Muscle of leg (tissue), 3 donors: ENCODE measurements at regions not wholly inside any gene's neighbourhood (a gene's known extent, or its start where the extent isn't known, plus 50 kb on each side); places are given as distances from the start of the nearest gene placed in this dataset.
"Not testable (repeated sequence)": the region's sequence is repeated elsewhere in the genome, so short reads cannot be mapped to it uniquely, and the experiment has no call there.

ENCODE experiments used
- DNase-seq: peaks from one replicate; pipeline ENCODE4 v3.0.0; 2013
- H3K27ac ChIP-seq: one replicate; pipeline ENCODE4 v1.5.1; 2013; ENCODE audit warnings: mild to moderate bottlenecking, low read length, control low read depth
- H3K27me3 ChIP-seq: one replicate; pipeline ENCODE4 v1.6.1; 2013; ENCODE audit warnings: low read length; ENCODE audit not compliant: control insufficient read depth, insufficient read depth
- H3K36me3 ChIP-seq: one replicate; pipeline ENCODE4 v1.6.1; 2013; ENCODE audit warnings: low read length; ENCODE audit not compliant: control insufficient read depth, insufficient read depth
- H3K4me1 ChIP-seq: one replicate; pipeline ENCODE4 v1.6.1; 2013; ENCODE audit warnings: low read length; ENCODE audit not compliant: control insufficient read depth, insufficient read depth
- H3K4me3 ChIP-seq: one replicate; pipeline ENCODE4 v1.5.1; 2013; ENCODE audit warnings: low read length, control low read depth
- H3K9me3 ChIP-seq: replicated peaks from 2 replicates; pipeline ENCODE4 v1.6.1; 2013; ENCODE audit warnings: low read depth, low read length; ENCODE audit not compliant: control insufficient read depth
- WGBS: methylation state at CpG from one replicate; pipeline ENCODE4 v1.1.5; 2013; ENCODE audit warnings: missing lambda C conversion rate; ENCODE audit not compliant: insufficient coverage; 5-methylcytosine and 5-hydroxymethylcytosine counted together

- WGBS, result no CpG with 5 or more reads among the region's 2 CpGs
- Histone ChIP-seq H3K4me3 (no peak overlapping the region), H3K36me3 (no peaks in the 10 kb centered on the region), H3K27ac (no peak overlapping the region), H3K27me3 (no peaks in the 10 kb centered on the region), H3K4me1 (no peaks in the 10 kb centered on the region), H3K9me3 (no peaks in the 10 kb centered on the region)
- no peak for DNase-seq
Measured at GRCh38 chr2:34731292-34731691, 1132.2 kb upstream of the FAM98A start.

GRCh38 chr2:34729845-34730244, 1130.7 kb upstream of the FAM98A start:
- Histone ChIP-seq H3K4me3 (no peak overlapping the region), H3K9me3 (no peaks in the 10 kb centered on the region), H3K27me3 (no peaks in the 10 kb centered on the region), H3K36me3 (no peaks in the 10 kb centered on the region), H3K4me1 (no peaks in the 10 kb centered on the region), H3K27ac (no peak overlapping the region)
- DNase-seq, result no peak
- no CpG with 5 or more reads among the region's 2 CpGs for WGBS

GRCh38 chr2:34724107-34724506, 1125.0 kb upstream of the FAM98A start:
- Histone ChIP-seq H3K4me3 (no peak overlapping the region), H3K27ac (no peak overlapping the region), H3K36me3 (no peaks in the 10 kb centered on the region), H3K9me3 (peaks cover 2% of the 10 kb centered on the region), H3K4me1 (no peaks in the 10 kb centered on the region), H3K27me3 (no peaks in the 10 kb centered on the region)
- no CpG with 5 or more reads among the region's 3 CpGs for WGBS
- no peak for DNase-seq

- peaks cover 2% of the 10 kb centered on the region for H3K9me3 ChIP-seq
- no peak overlapping the region for H3K4me3 ChIP-seq
- no CpG with 5 or more reads among the region's 1 CpG for WGBS
- DNase-seq, result no peak
- no peak overlapping the region for H3K27ac ChIP-seq
- H3K36me3 ChIP-seq, result no peaks in the 10 kb centered on the region
- no peaks in the 10 kb centered on the region for H3K27me3 ChIP-seq
- no peaks in the 10 kb centered on the region for H3K4me1 ChIP-seq
Measured at GRCh38 chr2:34723683-34724082, 1124.6 kb upstream of the FAM98A start.

DNA sequence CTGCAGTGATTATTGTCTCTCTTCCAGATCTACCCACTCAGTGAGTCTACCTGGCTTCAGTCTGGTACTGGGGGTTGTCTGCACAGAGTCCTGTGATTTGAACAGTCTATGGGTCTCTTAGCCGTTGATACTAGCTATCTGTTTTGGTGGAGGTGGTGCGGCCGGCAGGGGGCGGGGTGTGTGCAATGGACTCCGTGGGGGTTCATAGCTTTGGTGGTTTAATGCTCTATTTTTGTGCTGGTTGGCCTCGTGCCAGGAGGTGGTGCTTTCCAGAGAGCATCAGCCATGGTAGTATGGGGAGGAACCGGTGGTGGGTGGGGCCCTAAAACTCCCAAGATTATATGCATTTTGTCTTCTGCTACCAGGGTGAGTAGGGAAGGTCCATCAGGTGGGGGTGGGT, 1120.1 kb upstream of the FAM98A start:
- Histone ChIP-seq H3K4me1 (no peaks in the 10 kb centered on the region), H3K9me3 (peaks cover 2% of the 10 kb centered on the region), H3K27me3 (no peaks in the 10 kb centered on the region), H3K36me3 (no peaks in the 10 kb centered on the region), H3K4me3 (no peak overlapping the region), H3K27ac (no peak overlapping the region)
- DNase-seq, result no peak
- WGBS, result 48% methylated on average over 2 of the region's 7 CpGs

GRCh38 chr2:34705551-34706247, 1106.6 kb upstream of the FAM98A start:
- Histone ChIP-seq H3K4me1 (no peaks in the 10 kb centered on the region), H3K4me3 (no peak overlapping the region), H3K9me3 (no peaks in the 10 kb centered on the region), H3K27me3 (no peaks in the 10 kb centered on the region), H3K36me3 (no peaks in the 10 kb centered on the region), H3K27ac (no peak overlapping the region)
- no peak for DNase-seq
- WGBS, result 100% methylated on average over 1 of the region's 6 CpGs

GRCh38 chr2:34703292-34703691, 1104.2 kb upstream of the FAM98A start:
- no peak for DNase-seq
- WGBS, result no CpG with 5 or more reads among the region's 2 CpGs
- H3K9me3 ChIP-seq, result no peaks in the 10 kb centered on the region
- H3K4me1 ChIP-seq, result no peaks in the 10 kb centered on the region
- no peaks in the 10 kb centered on the region for H3K27me3 ChIP-seq
- H3K4me3 ChIP-seq, result no peak overlapping the region
- H3K27ac ChIP-seq, result no peak overlapping the region
- H3K36me3 ChIP-seq, result no peaks in the 10 kb centered on the region

- 46% methylated on average over 4 of the region's 6 CpGs for WGBS
- H3K27ac ChIP-seq, H3K9me3 ChIP-seq, H3K4me3 ChIP-seq, H3K27me3 ChIP-seq, H3K4me1 ChIP-seq, DNase-seq, H3K36me3 ChIP-seq: not testable (repeated sequence)
Measured at GRCh38 chr2:34702391-34702790, 1103.3 kb upstream of the FAM98A start.

GRCh38 chr2:34677591-34677990, 1078.5 kb upstream of the FAM98A start:
- DNase-seq, H3K27me3 ChIP-seq, H3K27ac ChIP-seq, H3K4me3 ChIP-seq, H3K9me3 ChIP-seq, H3K4me1 ChIP-seq, H3K36me3 ChIP-seq: not testable (repeated sequence)
- 76% methylated on average over 10 of the region's 12 CpGs for WGBS

DNA sequence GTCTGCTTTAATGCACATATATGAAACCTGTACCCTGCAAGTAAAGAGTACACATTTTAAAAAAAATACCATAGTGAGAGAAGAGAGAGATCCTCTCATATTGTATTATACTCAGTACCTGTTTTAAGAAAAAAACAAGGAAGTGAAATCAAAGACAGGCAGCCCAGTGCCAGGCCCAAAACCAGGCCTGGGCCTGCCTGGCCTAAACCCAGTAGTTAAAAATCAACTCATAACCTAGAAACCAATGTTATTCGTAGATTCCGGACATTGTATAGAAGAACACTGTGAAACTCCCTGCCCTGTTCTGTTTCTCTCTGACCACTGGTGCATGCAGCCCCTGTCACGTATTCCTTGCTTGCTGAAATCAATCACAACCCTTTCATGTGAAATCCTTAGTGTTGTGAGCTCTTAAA, 1078.0 kb upstream of the FAM98A start:
- H3K27ac ChIP-seq, result not testable (repeated sequence)
- WGBS, result 100% methylated on average over 2 of the region's 3 CpGs

DNA sequence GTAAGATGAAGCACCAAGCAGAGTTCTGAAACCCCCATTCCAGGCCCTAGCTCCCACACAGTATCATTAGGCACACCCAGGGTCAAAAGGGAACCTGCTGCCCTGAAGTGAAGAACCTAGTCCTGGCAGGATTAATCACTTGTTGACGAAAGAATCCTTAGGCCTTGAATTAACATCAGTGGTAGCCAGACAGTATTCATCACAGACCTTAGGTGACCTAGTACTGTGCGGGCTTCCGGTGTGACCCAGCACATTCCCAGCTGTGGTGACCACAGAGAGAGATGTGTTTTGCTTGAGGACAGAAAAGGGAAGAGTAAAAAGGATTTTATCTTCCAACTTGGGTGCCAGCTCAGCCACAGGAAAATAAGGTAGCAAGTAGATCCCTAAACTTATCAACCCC, 1071.4 kb upstream of the FAM98A start:
- DNase-seq, result no peak
- no peak overlapping the region for H3K27ac ChIP-seq
- no peaks in the 10 kb centered on the region for H3K9me3 ChIP-seq
- H3K27me3 ChIP-seq, result no peaks in the 10 kb centered on the region
- WGBS, result 96% methylated on average over 3 of the region's 3 CpGs
- no peaks in the 10 kb centered on the region for H3K4me1 ChIP-seq
- no peak overlapping the region for H3K4me3 ChIP-seq
- no peaks in the 10 kb centered on the region for H3K36me3 ChIP-seq

More for the DNA sequence above, 1078.0 kb upstream of the FAM98A start:
- not testable (repeated sequence) for H3K36me3 ChIP-seq, H3K27me3 ChIP-seq, H3K9me3 ChIP-seq, H3K4me3 ChIP-seq, H3K4me1 ChIP-seq, DNase-seq
